Body of pancreas (tissue), 4 donors: ENCODE measurements at regions not wholly inside any gene's neighbourhood (a gene's known extent, or its start where the extent isn't known, plus 50 kb on each side); places are given as distances from the start of the nearest gene placed in this dataset.

Experiments used
- ATAC-seq: fragments of 150-250 bp; one replicate; pipeline ENCODE4 v1.9.1; 2016
- DNase-seq, 4 donors: peaks; one replicate each; pipeline ENCODE4 v3.0.0-alpha.2; 2019
- H3K27ac ChIP-seq, 4 donors: fragments of 200-600 bp; sonication (generic); 1 replicate in 3 of 4; 2 replicates in 1 of 4; pipeline versions ENCODE4 v1.5.1 to v1.6.1; 2016 to 2019; ENCODE audit warnings: mild to moderate bottlenecking in 1 of 4, mixed read lengths in 1 of 4, moderate library complexity in 1 of 4
- H3K27me3 ChIP-seq, 2 donors: fragments of 200-600 bp; sonication (generic); one replicate each; pipeline ENCODE4 v1.6.0; 2016; ENCODE audit warnings: mild to moderate bottlenecking in 1 of 2
- H3K36me3 ChIP-seq, 2 donors: fragments of 200-600 bp; sonication (generic); replicated peaks in 1 of 2; 2 replicates each; pipeline ENCODE4 v1.5.1; 2016; ENCODE audit warnings: low read depth in 2 of 2; ENCODE audit not compliant: insufficient read depth in 1 of 2
- H3K4me1 ChIP-seq: fragments of 200-600 bp; sonication (generic); one replicate; pipeline ENCODE4 v1.6.0; 2016
- H3K4me3 ChIP-seq, 2 donors: fragments of 200-600 bp; sonication (generic); 1 replicate in 1 of 2; 2 replicates in 1 of 2; pipeline ENCODE4 v1.5.1; 2016 to 2019
- H3K9me3 ChIP-seq, 3 donors: fragments of 200-600 bp; sonication (generic); 1 replicate in 2 of 3; 2 replicates in 1 of 3; pipeline ENCODE4 v1.5.1; 2016
- POLR2A ChIP-seq, 3 donors: fragments of 450-650 bp; IDR thresholded peaks; one replicate each; pipeline ENCODE4 v1.6.1; 2016; ENCODE audit warnings: antibody characterized with exemption in 3 of 3, mild to moderate bottlenecking in 2 of 3
- WGBS, 2 donors: methylation state at CpG; one replicate each; pipeline ENCODE4 v1.1.5; 2017; 5-methylcytosine and 5-hydroxymethylcytosine counted together
- intact Hi-C: fragments of 100-400 bp; cut with DNase I; formaldehyde crosslinking; loops from one replicate; pipeline ENCODE4 v1.15.1; 2023
- TF ChIP-seq, protein P1 (sequence below), 7 experiments: fragments of 450-650 bp in 4 of 7; fragments of 200-600 bp in 3 of 7; sonication (generic) in 3 of 7; IDR thresholded peaks; one replicate each; pipeline ENCODE4 v1.5.1; 2016 to 2019; ENCODE audit warnings: antibody characterized with exemption in 7 of 7

DNA sequence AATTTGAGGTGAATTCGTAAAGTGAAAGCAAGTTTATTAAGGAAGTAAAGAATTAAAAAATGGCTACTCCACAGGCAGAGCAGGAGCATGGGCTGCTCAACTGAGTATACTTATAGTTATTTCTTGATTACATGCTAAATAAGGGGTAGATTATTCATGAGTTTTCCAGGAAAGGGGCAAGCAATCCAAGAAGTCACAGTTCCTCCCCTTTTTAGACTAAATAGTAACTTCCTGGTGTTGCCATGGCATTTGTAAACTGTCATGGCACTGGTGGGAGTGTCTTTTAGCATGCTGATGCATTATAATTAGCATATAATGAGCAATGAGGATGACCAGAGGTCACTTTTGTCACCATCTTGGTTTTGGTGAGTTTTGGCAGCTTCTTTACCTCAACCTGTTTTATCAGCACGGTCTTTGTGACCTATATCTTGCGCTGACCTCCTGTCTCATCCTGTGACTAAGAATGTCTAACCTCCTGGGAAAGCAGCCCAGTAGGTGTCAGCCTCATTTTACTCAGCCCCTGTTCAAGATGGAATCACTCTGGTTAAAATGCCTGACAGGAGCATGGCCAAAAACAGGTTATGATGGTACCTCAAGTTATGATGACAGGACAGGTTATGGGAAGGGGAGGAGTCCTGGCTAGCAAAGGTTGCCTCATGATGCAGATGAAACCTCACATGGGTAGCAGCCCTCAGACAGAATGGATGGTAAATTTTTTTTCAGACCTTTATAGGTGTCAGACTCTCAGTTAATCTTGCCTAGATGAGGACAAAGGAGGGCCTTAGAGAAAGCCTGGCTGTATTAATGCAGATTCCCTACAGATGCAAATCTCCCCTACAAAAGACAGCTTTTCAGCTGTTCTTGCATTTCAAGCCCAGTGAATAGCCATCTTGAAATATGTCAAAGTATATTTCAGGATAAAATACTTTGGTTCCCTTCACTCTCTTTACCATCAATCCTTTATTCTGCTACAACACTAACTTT lies 49.7 kb downstream of the SIPA1L2 start:
- TF ChIP-seq, protein P1, sequence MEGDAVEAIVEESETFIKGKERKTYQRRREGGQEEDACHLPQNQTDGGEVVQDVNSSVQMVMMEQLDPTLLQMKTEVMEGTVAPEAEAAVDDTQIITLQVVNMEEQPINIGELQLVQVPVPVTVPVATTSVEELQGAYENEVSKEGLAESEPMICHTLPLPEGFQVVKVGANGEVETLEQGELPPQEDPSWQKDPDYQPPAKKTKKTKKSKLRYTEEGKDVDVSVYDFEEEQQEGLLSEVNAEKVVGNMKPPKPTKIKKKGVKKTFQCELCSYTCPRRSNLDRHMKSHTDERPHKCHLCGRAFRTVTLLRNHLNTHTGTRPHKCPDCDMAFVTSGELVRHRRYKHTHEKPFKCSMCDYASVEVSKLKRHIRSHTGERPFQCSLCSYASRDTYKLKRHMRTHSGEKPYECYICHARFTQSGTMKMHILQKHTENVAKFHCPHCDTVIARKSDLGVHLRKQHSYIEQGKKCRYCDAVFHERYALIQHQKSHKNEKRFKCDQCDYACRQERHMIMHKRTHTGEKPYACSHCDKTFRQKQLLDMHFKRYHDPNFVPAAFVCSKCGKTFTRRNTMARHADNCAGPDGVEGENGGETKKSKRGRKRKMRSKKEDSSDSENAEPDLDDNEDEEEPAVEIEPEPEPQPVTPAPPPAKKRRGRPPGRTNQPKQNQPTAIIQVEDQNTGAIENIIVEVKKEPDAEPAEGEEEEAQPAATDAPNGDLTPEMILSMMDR (IDR thresholded peaks at IDR 0.05), result no peak
- Histone ChIP-seq H3K27ac (no peak overlapping the region), H3K36me3 (no peaks in the 10 kb centered on the region), H3K4me3 (no peak overlapping the region), H3K9me3 (no peaks in the 10 kb centered on the region), H3K27me3 (no peaks in the 10 kb centered on the region), H3K4me1 (no peaks in the 10 kb centered on the region)
- intact Hi-C loops, result no loop called here
- DNase-seq (no peak), ATAC-seq (no peak)
- 81 to 82% methylated on average over 3 of the region's 3 CpGs for WGBS, 2 donors

DNA sequence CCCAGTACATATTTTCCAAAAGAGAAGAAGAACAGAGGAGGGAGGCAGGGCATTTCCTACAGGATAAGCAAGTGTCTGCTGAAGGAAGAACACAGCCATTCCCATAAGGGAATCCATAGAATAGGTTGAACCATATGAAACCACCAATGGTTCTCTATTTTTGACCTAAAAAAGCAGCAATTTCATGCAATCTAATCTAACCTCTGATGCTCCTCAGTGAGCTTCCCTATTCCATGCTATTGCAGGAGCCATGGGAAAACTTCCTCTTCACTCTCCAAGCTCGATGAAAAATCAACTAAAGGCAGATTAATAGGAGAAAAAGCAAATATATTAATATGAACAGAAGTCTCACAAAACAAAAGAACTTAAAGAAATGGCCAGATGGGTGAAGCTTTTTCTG lies 50.5 kb downstream of the SIPA1L2 start:
- ATAC-seq, result no peak
- Histone ChIP-seq H3K27ac (peak overlapping the region in 1 of 4 donors; percentile 9), H3K27me3 (no peaks in the 10 kb centered on the region), H3K4me1 (no peaks in the 10 kb centered on the region), H3K4me3 (no peak overlapping the region), H3K36me3 (no peaks in the 10 kb centered on the region), H3K9me3 (no peaks in the 10 kb centered on the region)
- TF ChIP-seq POLR2A (IDR thresholded peaks at IDR 0.05), result no peak
- TF ChIP-seq, protein P1 (IDR thresholded peaks at IDR 0.05), result no peak
- intact Hi-C loops, result no loop called here
- no peak for DNase-seq
- 8 to 13% methylated on average over 1 of the region's 1 CpG for WGBS, 2 donors

DNA sequence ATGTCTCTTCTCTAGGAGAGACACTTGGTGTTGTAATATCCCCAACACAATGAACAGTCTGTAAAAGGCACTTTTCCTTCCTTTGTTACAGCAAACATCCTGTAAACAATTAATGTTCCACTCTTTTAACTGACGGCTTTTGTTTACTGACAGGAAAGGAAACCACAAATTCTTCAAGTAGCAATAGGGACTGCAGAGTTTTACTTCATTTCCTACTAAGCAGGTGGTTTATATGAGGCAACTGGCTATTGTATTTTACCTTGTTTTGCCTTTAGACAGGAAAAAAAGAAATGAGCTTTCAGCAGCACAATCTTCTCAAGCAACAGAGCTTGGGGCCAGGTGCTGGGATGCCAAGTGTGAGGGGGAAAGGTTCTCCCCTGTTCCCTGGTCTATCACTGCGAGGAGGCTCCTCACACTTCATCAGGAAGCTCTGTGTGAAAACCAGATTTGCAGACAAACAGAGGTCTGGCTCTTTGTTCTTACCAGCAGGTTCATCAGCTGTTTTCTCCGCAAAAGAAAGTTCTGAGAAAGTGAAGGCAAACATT lies 51.2 kb downstream of the SIPA1L2 start:
- Histone ChIP-seq H3K4me1 (no peaks in the 10 kb centered on the region), H3K4me3 (no peak overlapping the region), H3K36me3 (no peaks in the 10 kb centered on the region), H3K27me3 (no peaks in the 10 kb centered on the region), H3K9me3 (no peaks in the 10 kb centered on the region), H3K27ac (peak overlapping the region in 2 of 4 donors; percentile 9 to 10)
- TF ChIP-seq, protein P1 (IDR thresholded peaks at IDR 0.05), result no peak
- no peak for TF ChIP-seq POLR2A (IDR thresholded peaks at IDR 0.05)
- DNase-seq (no peak), ATAC-seq (peak; percentile 15)
- intact Hi-C loops, result no loop called here
- 65 to 67% methylated on average over 3 of the region's 3 CpGs for WGBS, 2 donors

DNA sequence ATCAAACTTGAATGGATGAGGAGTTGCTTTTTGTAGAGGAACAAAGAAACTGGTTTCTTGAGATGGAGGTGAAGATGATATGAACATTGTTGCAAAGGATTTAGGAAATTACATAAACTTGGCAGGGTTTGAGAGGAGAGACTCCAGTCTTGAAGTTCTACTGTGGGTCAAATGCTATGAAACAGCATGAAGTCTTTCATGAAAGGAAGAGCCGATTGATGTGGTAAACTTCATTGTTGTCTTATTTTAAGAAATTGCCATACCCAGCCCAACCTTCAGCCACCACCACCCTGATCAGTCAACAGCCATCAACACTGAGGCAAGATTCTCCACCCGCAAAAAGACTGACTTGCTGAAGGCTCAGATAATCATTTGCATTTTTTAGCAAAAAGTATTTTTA lies 52.2 kb downstream of the SIPA1L2 start:
- TF ChIP-seq, protein P1 (IDR thresholded peaks at IDR 0.05), result no peak
- no peak for TF ChIP-seq POLR2A (IDR thresholded peaks at IDR 0.05)
- no peak for DNase-seq
- intact Hi-C loops, result no loop called here
- 81% methylated on average over 2 of the region's 2 CpGs for WGBS, 2 donors
- no peak overlapping the region for H3K27ac ChIP-seq
- no peaks in the 10 kb centered on the region for H3K36me3 ChIP-seq
- no peaks in the 10 kb centered on the region for H3K27me3 ChIP-seq
- H3K4me3 ChIP-seq, result no peak overlapping the region
- no peak for ATAC-seq
- no peaks in the 10 kb centered on the region for H3K4me1 ChIP-seq
- H3K9me3 ChIP-seq, result no peaks in the 10 kb centered on the region
